ENCODE measurements at regions not wholly inside any gene's neighbourhood (a gene's known extent, or its start where the extent isn't known, plus 50 kb on each side); places are given as distances from the start of the nearest gene placed in this dataset.

DNA sequence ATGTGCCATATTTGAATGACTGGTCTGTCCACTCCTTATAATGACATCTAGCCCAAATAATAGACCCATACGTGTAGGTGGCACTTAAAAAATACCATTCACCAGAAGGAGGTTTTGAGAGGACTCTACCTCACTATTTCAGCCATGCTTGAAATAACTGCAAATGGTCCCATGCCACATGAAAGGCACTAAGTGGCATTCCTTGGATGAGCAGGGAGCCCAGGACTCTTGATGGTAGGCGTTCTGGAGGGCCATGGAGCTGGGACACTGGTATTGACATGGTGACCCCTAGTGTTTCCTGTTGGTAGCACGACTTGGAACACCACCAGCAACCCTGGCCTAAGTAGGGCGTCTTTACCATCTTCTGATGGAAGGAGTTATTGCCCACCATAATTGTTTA lies 148.7 kb upstream of the ZFHX3 start:
- no peak for DNase-seq

DNA sequence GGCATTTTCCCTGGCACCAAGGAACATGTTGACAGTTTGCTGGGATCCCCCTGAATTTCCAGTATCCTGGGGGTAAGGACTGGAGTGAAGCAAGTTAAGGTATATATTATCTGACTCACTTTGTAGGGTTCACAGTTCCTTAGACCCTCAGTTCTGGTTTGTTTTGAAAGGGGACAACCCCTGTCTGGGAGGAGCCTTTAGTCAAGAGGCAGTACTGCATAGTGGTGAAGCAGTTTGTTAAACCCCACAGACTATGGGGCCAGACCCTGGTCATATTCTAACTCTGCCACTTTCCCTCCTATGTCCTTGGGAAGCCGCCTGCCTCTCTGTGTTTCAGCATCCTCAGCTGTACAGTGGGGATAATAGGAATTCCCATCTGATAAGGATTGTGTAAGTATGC lies 145.5 kb upstream of the ZFHX3 start:
- DNase-seq, result no peak

DNA sequence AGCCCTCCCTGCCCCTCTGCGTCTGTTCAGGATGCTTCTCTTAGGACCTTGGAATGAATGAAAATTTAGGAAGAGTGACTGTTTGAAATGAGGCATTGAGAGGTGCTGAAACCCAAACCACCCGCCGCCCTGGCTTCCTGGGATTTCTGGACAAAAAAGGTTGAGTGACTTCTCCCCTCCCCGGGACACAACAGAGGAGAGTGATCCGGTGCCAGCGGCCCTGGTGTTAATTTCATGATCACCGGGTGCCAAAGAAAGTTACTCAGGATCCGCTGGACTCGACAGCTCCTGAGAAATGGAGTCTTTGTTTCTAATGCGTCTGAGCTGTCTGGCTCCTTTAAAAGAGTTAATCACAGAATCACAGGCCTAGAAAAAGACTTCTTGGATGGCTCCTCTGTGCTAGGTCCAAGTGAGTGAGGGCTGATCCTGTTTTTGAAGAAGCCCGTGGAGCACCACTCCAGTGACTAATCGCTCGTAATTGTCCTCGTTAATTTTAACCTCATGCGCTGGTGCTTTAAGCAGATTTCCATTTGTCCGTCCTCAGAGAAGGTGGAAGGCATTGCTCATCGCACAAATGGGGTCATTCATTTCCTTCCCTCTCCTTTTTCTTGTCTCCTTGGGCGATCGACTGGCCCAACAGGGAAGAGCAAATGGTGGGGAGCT lies 144.4 kb upstream of the ZFHX3 start:
- DNase-seq, result no peak

DNA sequence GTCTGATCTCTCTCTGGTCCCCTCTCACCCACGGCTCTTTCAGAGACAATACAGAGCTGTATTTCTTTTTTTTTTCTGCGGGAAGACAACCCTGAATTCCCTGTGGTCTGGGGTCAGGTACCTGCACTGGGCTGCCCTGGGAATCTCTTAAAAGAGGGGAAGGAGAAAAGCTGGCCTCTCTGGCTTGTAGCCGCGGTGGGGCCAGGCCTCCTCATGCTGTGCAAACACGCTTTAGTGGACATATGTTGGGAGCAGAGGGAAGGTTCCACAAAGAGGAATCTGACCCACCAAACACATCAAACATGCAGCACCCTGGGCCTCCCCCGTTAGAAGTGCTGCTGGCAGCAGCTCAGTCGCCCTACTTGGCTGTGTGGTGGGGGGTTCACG lies 143.7 kb upstream of the ZFHX3 start:
- no peak for DNase-seq

DNA sequence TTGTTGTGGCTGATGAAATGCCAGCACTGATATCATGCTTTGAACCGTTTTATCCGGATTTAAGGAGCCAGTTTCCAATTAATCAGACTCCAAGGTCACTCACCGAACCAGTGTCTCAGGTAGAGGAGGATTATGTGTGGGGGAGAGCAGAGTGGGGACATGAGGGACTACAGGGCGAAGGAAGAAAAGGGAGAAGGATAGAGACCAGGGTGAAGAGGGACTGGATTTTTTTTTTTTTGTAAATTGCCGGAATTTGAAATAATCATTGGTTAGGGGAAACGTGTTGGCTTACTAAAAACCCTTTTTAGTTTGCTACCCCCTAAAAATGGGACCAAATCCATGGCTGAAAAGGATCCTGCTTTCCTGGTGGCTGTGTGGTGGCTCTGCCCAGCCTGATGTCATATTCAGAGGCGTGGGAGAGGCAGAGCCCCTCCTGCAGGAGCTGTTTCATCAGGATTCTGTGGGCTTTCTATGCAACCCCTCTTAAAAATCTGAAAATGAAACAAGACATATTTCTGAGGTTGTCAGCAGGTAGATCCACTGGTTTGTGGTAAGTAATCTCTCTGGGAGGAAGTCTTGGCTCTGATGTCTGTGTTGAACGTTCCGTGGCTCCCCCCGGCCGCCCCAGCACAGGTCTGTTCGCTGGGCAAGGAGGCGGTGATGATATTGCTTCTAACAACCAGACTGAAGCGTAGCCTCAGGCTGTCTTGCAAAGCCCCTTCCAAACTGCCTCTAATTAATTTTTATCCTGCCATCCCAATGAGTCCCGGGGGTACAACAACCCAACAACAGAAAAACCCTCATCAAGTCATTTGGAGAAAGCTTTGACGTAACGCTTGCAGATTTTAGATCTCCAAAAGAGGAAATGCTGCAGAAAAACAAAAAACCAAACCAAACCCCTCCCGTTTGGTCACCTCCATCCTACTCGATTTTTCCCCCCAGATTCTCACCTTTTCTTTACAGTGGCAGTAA lies 143.0 kb upstream of the ZFHX3 start:
- DNase-seq, result no peak

DNA sequence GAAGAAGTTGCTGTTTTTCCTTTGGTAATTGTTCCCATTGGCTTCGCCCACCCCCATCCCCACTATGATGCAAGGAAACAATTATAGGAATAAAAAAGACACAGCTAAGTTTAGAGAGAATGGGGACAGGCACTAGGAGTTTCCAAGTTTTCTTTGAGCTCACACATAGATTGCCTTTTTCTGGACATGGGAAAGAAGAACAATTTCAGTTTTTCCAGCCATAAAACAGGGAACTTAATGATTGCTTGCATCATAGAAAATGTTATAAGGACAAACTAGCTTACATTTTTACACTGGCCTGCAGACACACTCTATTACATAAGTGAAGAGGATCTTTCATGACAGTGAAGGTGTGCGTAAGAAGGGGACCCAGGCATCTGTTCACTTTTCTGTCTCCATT lies 142.3 kb upstream of the ZFHX3 start:
- no peak for DNase-seq

DNA sequence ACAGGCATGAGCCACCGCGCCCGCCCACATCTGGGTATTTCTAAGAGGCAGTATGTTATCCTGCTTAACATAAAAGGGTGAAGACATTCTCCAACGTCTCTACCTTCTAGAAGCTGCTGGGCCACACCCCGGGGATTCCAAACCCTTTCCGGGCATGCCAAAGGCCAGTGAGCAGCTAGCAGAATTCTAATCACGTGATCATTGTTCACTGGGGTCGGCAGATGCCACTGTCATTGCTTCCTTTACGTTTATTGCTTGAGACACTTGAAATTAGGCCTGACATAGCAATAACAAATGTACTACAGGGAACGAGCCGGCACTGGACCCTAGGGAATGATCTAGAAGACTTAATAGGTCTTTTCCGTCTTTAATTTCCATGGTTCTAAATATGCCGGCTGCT lies 141.2 kb upstream of the ZFHX3 start:
- no peak for DNase-seq

DNA sequence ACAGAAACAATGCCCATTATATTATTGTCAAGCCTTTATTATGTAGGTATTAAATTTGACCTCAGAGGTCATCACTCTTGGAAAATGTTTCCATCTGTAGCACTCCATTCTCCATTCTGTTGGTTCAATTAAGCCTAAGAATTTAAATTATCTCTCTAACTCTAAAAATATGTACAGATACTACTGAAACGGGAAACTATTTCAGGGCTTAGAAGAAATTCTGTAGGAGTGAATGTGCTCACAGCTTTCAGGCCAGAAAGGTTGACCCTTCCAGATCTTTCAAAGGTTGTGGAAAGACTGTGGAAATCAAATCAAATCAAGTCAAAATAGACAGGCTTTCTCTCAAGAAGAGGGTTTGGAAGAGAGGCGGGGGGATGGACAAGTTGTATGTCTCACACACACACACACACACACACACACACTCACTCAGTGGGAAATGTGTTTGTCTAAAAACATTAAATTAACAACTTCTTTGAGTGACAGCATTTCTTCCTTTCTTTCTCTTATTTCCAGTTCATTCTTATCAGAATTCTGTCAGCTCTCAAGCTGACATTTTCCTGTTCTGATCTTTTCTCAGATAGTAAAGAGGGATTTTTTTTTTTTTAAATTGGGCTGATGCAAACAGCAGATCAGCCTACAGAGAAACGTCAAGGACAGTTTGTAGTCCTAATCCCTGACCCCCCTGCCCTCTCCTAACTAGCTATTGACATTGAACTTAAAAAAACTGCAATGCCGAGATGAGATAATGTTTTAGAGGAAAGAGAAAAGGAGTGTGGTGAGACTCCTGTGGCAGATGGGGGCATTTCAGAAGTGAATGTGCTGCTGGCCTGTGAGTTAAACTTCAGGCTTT lies 139.0 kb upstream of the ZFHX3 start:
- DNase-seq, result no peak

DNA sequence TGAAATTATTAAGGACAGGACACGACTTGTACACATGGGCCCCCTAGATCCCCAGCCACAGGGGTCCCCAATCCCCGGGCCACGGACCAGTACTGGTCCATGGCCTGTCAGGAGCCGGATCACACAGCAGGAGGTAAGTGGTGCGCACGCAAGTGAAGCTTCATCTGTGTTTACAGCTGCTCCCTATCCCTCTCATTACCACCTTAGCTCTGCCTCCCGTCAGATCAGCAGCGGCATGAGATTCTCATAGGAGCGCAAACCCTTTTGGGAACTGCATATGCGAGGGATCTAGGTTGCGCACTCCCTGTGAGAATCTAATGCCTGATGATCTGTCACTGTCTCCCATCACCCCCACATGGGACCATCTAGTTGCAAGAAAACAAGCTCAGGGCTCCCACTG lies 137.8 kb upstream of the ZFHX3 start:
- DNase-seq, result no peak

DNA sequence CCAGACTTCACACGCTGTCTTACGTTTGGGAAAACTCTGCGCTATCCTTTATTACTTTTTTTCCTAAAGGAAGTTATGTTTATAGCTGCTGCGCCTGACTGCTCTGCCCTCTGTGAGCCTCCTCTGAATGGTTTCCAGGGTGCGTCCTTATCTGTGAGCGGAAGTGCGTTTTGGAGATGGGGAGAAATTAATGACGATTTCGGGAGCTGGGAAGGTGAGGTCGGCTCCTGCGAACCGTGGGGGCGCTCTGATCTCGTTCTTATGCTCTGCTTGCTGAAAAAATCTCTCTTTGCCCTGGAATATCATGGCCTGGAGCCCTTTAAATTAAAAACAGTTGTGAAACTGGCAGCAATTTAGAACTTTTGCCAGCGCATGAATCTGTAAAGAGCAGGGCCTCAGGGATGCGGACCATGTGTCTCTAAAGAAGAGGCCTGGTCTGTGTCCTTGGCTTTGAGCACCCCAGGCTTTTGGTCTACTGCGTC lies 135.7 kb upstream of the ZFHX3 start:
- DNase-seq, result no peak

DNA sequence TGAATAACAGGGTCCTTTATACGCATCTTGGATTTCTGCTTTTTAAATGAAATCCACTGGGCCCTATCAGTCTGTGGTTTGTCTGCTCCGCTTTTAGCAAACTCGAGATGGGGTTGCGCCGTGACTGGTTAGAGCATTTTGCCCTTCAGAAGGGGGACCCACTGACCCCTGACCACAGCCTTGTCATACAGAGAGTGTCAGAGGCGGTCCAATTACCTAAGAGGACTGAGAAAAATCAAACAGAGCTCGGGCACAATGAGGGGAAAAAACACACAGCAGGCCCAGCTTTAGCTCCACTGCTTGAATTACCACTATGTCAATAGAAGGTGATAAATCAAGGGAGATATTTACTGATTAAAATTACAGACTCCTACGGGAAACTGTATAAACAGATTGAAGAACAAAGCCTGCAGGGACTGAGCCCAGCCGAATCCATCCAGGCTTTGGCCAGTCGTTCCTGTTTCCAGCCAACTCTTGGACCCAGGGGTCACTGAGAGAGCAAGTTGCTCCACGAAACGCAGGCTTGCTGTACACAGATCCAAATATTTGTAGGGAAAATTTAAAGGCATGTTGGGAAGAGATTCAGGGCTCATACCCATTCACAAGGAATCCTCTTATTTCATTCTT lies 131.9 kb upstream of the ZFHX3 start:
- no peak for DNase-seq

DNA sequence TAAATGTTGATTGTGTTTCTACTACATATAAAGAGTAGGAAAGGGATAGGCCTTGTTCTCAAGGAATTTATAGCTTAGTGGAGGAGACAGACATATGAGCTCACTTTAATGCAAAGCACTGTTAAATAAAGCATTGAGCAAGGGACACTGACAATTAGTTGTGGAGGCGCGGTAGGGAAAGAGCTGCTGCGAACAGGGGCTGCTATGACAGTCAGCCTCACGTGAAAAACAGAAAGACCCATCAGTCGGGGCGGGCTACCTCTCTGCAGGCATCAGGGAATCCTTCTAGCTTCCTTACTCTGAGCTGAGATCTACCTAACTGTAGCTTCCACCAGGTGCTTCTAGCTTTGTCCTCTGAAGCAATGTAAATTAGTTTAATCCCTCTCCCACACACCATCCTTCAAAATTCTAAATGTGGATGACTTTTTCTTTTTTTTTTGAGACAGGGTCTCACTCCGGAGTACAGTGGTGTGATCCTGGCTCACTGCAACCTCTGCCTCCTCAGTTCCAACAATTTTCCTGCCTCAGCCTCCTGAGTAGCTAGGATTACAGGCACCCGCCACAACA lies 129.9 kb upstream of the ZFHX3 start:
- no peak for DNase-seq

DNA sequence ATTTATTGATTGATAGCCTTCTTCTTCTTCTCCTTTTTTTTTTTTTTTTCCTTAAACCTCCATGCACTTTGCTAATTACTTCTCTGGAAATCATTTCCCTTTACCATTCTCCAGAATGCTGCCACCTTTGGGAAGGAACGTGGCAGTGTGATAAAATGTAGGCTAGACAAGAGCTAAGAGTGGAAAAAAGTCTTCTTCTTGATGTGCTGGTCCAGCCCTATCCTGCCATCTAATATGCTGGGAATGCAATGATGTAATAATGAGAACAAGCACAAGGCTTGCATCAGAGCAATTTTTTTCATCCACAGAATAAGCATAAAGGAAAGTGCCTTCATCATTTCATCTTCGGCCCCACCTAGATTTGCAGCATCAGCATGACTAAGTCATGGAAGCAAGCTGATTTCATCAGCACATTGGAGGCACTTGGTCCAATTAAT lies 128.7 kb upstream of the ZFHX3 start:
- DNase-seq, result no peak

DNA sequence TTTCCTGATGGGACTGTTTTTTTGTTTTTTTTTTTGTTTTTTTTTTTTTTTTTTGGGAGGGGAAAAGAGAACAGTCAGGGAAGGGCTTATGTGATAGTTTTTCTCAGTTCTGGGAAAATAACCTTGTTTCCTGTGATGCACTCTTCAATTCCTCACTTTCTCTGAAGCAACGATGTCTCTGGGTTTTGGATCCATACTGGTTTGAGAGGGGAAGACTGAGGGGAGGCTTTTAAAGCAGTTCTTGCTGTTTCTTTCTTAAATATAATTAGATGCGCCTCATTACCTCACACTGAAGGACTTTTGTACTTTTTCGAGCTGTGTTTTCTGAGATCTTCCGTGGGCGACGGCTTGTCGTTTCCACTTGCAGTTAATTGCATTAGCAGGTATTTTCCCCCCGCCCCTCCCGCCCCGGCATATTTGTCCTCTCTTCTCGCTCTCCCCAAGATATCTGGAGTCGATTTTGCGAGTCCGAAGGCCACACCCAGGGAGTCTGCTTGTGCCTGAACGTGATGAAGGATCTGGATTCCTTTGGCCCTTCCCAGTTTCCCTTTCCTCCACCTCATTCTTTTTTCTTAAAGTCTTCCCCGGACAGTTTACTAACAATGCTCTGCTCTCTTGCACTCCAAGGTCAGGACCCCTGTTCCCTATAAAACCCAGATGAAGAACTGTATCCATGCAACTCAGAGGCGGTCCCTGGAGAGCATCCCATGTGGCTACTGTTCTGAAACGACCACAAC lies 125.2 kb upstream of the ZFHX3 start:
- no peak for DNase-seq

DNA sequence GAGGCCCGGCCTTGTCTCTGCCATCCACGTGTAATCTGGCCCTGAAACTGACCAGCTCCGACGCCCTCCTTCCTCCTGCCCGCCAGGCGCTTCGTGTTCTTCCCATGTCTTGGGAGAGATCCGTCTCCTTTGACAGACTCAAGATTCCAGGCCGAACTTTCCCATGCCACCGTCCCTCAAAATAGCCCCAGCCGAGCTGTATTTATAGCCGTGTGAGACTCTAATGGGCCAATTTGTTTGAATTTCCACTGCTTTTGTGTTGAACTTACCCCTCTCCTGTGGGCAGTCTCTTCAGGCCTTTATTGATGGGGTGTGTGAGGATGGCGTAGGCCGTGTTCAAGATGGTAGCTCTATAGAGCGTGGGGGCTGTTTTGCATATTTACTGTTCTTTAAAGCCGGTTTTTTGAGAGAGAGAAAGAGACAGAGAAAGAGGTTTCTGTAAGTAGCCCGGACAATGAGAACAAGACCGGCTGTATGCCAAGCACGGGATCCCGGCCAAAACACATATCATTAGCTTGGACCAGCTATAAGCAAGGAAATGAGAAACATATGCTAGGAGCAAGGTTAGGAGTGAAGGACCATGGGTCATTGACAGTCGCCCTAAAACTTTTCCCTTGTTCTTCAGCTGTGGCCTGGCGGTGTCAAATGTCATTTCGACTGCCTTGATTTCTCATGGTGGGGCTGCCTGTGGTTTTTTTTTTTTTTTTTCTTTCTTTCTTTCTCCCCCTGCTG lies 124.5 kb upstream of the ZFHX3 start:
- peak; percentile 95 for DNase-seq

DNA sequence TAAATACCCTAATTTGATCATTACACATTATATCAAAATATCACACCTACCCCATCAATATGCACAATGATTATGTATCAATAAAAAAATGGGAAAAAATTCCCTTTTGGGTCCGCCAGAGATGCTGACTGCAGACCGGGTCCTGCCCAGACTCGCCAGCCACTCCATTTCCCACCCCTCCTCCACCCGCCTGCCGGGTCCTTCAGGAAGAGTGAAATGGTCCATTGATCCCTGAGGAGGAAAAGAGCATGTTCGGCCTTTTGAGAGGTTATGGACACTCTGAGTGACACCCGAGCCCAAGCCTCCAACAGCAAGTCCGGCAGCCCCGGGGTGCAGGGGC lies 123.9 kb upstream of the ZFHX3 start:
- DNase-seq, result no peak

DNA sequence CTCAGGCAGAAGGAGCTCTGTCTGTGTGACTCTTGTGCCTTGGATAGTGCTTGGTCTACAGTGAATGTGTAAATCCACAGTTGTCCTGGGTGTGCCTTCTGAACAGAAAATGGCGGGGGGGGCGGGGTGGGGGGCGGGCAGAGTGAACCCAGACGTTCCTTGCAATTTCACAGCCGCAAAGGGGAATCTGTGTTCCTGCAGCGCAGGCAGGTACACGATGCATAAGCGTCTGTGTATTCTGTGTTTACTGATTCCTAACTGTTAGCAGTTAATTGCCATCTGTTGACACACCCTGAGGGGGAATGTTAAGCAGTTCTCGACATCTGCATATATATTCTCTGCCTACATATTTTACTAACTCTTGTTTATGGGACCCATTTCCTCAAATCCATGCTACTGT lies 123.5 kb upstream of the ZFHX3 start:
- no peak for DNase-seq

DNA sequence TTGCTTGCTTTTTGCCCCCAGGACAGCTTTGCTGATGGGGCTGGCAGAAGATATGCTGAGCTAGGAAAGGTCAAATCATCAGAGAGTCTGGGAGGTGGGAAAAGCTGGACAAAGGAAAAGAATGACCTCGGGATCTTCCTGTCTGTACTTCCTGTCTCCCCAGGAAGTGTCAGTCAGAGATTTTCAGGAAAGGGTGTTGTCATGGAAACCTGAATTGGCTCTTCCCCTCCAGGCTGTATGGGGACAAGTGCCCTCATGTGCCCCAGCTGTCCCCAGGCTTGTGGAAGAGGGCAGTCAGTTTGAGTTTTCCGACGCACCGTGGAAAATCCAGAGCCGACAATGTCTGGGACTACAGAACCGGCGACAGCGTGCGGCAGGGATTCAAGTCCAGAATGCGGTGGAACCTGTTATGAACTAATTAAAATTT lies 122.7 kb upstream of the ZFHX3 start:
- DNase-seq, result no peak

DNA sequence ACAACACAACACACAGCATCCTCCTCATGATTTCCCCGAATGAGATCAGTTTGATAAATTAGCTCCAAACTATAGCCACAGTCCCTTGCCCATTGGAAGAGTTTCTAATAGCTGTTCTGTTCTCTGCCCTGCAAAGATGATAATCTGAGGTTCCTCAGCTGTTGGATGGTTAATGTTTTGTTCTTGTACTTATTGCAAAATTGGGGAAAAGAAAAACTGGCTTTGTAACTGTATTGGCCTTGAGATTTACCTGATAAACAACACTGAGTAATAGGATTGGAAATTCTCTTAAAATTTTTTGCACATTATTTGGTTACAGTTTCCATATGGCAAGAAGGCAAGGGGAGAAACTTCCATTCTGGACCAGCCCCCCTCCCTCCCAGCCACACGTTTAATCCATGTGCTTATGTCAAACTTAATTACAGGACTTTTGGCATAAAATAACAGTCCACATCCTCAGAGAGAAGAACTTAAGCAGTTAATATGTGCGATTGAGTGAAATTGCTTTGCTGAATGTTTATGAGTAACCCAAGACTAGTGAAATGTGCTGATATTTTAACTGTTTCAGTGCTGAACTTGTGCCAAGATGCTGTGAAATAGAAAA lies 119.1 kb upstream of the ZFHX3 start:
- DNase-seq, result no peak

DNA sequence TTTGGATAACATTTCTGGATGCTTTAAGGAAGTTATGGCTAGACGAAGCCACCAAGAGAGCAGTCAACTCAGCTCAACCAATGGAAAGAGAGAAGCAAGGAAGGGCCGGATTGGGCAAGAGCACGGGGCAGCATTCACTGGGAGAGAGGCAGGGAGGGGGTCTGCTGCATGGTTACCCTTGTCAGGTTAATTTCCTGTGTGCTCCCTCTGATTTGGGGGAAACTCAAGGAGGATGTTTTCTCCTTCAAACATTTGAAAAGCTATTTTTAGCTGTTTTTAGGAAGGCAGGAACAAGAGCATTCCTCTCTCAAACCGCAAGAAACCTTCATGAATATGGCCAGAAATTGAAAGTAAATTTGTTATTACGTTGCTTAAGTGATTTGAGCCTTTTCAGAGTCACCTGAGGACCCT lies 118.5 kb upstream of the ZFHX3 start:
- DNase-seq, result no peak
